Activated T-cell treated with anti-CD3 and anti-CD28 coated beads, Interleukin-2, amount 50 U/mL, for 4 hours (primary cell): ENCODE measurements at regions not wholly inside any gene's neighbourhood (a gene's known extent, or its start where the extent isn't known, plus 50 kb on each side); places are given as distances from the start of the nearest gene placed in this dataset.

ENCODE experiments used
- ATAC-seq, 2 donors: fragments of 200-7000 bp; cut with Tn5 transposase; one replicate each; pipeline ENCODE4 v1.10.0; 2021
- DNase-seq: peaks from one replicate; pipeline ENCODE4 v3.0.0-alpha.2; 2020
- H3K27me3 Mint-ChIP-seq: one replicate; pipeline ENCODE4 v1.8.0; 2021; ENCODE audit warnings: low read depth, mixed read lengths
- H3K36me3 Mint-ChIP-seq: one replicate; pipeline ENCODE4 v1.8.0; 2022; ENCODE audit warnings: mixed read lengths; ENCODE audit not compliant: insufficient read depth
- H3K4me1 Mint-ChIP-seq: one replicate; pipeline ENCODE4 v1.8.0; 2021; ENCODE audit warnings: low read depth, mixed read lengths
- H3K4me3 Mint-ChIP-seq: one replicate; pipeline ENCODE4 v1.8.0; 2021; ENCODE audit warnings: mild to moderate bottlenecking, moderate library complexity, mixed read lengths
- H3K9me3 Mint-ChIP-seq: one replicate; pipeline ENCODE4 v1.8.0; 2021; ENCODE audit warnings: mixed read lengths

DNA sequence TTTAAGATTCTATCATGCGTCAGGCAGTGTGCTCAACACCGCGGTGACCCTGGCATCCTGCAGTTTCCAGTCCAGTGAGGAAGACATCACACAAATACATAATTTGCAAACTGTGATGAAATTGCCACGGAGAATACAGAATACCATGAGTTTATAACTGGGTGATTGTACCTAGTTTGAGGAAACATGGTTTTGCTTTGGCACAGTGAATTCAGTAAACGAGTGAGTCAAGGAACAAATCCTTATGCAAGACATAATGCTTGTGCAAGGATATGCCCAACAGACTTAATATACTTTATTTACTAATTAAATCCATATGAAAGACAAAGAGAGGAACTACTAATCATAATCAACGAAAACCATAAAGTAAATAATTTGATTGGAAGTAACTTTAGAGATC is 311.8 kb upstream of the TMTC1 start:
- ATAC-seq, result no peak
- no peaks in the 10 kb centered on the region for H3K27me3 Mint-ChIP-seq
- H3K36me3 Mint-ChIP-seq, result no peaks in the 10 kb centered on the region
- H3K4me3 Mint-ChIP-seq, result no peak overlapping the region
- no peaks in the 10 kb centered on the region for H3K9me3 Mint-ChIP-seq
- H3K4me1 Mint-ChIP-seq, result no peaks in the 10 kb centered on the region
- no peak for DNase-seq

DNA sequence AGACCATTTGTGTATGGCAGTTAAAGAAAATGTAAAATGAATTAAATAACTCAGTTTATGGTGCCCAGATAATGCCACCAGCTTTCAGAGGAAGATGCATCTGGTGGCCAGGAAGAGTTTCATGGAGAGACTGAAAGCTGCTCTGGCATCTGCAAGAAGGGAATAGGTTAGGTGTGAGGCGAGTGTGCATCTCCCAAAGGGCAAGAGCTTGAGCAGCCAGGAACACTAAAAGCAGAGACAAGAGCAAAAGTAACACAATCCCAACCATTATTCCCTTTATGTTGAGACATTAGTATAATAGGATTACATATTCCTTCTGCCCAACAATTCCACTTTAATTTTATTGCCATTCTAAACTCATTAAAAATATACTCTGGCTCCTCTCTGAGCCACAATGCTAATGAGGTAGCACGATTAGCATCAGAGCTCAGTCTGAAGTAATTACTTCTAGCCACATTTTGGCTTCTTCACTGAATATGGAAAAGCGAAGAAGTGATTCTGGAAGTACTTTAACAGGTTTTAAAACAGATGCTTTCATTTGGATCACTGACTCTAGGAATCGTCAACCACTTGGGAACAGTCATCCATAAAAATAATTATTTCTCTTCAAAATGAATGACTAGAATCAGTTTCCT is 309.4 kb upstream of the TMTC1 start:
- ATAC-seq, result no peak
- no peaks in the 10 kb centered on the region for H3K4me1 Mint-ChIP-seq
- no peaks in the 10 kb centered on the region for H3K9me3 Mint-ChIP-seq
- no peak for DNase-seq
- H3K36me3 Mint-ChIP-seq, result no peaks in the 10 kb centered on the region
- no peak overlapping the region for H3K4me3 Mint-ChIP-seq
- H3K27me3 Mint-ChIP-seq, result no peaks in the 10 kb centered on the region

DNA sequence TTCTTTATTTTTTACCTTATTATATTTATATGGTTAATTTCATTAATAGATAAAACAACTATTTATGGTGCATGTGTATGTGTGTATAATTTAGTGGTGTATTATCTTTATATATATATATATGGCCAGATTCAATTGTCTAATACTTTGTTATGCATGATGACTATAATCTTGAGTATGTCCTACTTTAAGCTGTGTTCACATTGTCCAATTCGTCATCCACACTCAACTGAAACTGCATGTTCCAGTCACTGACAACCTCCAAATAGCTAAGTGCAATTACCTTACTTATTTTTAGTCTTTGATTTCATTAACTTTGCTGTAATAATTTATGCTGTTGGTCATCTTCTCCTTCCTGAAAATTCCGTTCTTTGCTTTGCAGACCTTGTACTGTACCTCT is 306.5 kb upstream of the TMTC1 start:
- no peaks in the 10 kb centered on the region for H3K36me3 Mint-ChIP-seq
- no peaks in the 10 kb centered on the region for H3K27me3 Mint-ChIP-seq
- no peak for DNase-seq
- no peak overlapping the region for H3K4me3 Mint-ChIP-seq
- no peak for ATAC-seq
- no peaks in the 10 kb centered on the region for H3K4me1 Mint-ChIP-seq
- no peaks in the 10 kb centered on the region for H3K9me3 Mint-ChIP-seq

DNA sequence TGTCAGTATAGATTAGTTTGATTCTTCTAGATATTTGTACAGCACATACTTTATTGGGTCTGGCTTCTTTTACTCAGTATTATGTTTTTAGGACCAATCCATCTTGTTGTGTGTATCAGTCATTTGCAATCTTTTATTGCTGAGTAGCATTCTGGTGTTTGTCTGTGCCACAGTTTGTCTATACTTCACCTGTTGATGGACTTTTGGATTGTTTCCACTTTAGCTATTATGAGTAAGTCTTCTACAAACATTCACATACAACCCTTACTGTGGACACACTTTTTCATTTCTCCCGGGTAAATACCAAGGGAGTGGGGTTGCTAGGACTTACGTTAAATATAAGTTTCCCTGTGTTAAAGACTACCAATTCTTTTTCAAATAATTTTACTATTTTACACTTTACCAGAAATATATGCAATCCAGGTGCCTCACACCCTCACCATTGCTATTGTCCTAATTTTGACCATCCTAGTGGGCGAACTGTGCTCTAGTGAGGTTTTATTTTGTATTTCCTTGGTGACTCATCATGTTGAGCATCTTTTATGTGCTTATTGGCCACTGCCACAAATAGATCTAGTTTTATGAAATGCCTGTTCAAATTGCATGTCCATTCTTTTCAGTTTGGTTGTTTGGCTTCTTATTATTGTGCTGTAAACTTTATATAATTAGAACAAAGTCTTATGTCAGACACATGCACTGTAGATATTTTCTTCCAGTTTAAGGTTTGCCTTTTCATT is 304.7 kb upstream of the TMTC1 start:
- DNase-seq, result no peak
- ATAC-seq, result no peak

GRCh38 chr12:30082381-30082780 is 298.6 kb upstream of the TMTC1 start:
- no peak for ATAC-seq

More for the DNA sequence above, 304.7 kb upstream of the TMTC1 start:
- Mint-ChIP-seq H3K27me3 (no peaks in the 10 kb centered on the region), H3K9me3 (no peaks in the 10 kb centered on the region), H3K4me3 (no peak overlapping the region), H3K4me1 (no peaks in the 10 kb centered on the region), H3K36me3 (no peaks in the 10 kb centered on the region)

GRCh38 chr12:30074916-30075315 is 291.2 kb upstream of the TMTC1 start:
- no peaks in the 10 kb centered on the region for H3K27me3 Mint-ChIP-seq
- no peak overlapping the region for H3K4me3 Mint-ChIP-seq
- ATAC-seq (no peak), DNase-seq (no peak)
- H3K4me1 Mint-ChIP-seq, result no peaks in the 10 kb centered on the region
- no peaks in the 10 kb centered on the region for H3K36me3 Mint-ChIP-seq
- H3K9me3 Mint-ChIP-seq, result no peaks in the 10 kb centered on the region

More at GRCh38 chr12:30082381-30082780, 298.6 kb upstream of the TMTC1 start:
- no peak overlapping the region for H3K4me3 Mint-ChIP-seq
- no peaks in the 10 kb centered on the region for H3K36me3 Mint-ChIP-seq
- H3K4me1 Mint-ChIP-seq, result no peaks in the 10 kb centered on the region
- no peak for DNase-seq
- no peaks in the 10 kb centered on the region for H3K9me3 Mint-ChIP-seq
- no peaks in the 10 kb centered on the region for H3K27me3 Mint-ChIP-seq

- H3K4me3 Mint-ChIP-seq, result no peak overlapping the region
- no peaks in the 10 kb centered on the region for H3K9me3 Mint-ChIP-seq
- no peak for DNase-seq
- peaks cover 3% of the 10 kb centered on the region for H3K27me3 Mint-ChIP-seq
- H3K36me3 Mint-ChIP-seq, result no peaks in the 10 kb centered on the region
- ATAC-seq, result no peak
- no peaks in the 10 kb centered on the region for H3K4me1 Mint-ChIP-seq
Measured at GRCh38 chr12:30072824-30073223, 289.1 kb upstream of the TMTC1 start.

GRCh38 chr12:30067146-30067545 is 283.4 kb upstream of the TMTC1 start:
- DNase-seq, result no peak
- no peaks in the 10 kb centered on the region for H3K4me1 Mint-ChIP-seq
- H3K4me3 Mint-ChIP-seq, result no peak overlapping the region
- H3K36me3 Mint-ChIP-seq, result no peaks in the 10 kb centered on the region
- H3K27me3 Mint-ChIP-seq, result peaks cover 3% of the 10 kb centered on the region
- no peak for ATAC-seq
- H3K9me3 Mint-ChIP-seq, result no peaks in the 10 kb centered on the region

- Mint-ChIP-seq H3K9me3 (no peaks in the 10 kb centered on the region), H3K36me3 (no peaks in the 10 kb centered on the region), H3K4me1 (no peaks in the 10 kb centered on the region), H3K27me3 (peaks cover 3% of the 10 kb centered on the region), H3K4me3 (no peak overlapping the region)
- DNase-seq (no peak), ATAC-seq (no peak)
Measured at GRCh38 chr12:30064906-30065305, 281.2 kb upstream of the TMTC1 start.

DNA sequence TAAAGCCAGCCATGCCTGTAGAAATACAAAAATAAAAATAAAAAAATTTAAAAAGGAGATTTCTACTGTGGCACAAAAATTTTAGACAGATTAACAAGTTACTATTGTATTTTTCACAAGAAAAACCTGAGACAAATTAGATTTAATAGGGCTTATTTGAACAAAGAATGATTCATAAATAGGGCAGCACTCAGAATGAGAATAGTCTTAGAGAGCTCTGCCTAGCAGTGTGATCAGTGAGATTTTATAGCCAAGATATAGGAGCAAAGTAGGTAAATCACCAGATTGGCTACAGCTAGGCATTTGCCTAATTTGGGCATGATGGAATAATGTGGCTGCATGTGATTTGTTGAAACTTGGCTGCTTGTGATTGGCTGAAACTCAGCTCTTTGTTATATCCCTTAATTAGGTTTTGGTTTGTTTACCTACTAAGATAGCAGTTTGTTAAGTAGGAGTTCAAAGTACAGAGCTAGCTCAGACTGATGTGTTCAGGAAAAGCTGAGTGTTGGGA is 279.7 kb upstream of the TMTC1 start:
- Mint-ChIP-seq H3K4me1 (no peaks in the 10 kb centered on the region), H3K4me3 (no peak overlapping the region), H3K36me3 (no peaks in the 10 kb centered on the region), H3K27me3 (no peaks in the 10 kb centered on the region), H3K9me3 (no peaks in the 10 kb centered on the region)
- no peak for ATAC-seq
- DNase-seq, result no peak

DNA sequence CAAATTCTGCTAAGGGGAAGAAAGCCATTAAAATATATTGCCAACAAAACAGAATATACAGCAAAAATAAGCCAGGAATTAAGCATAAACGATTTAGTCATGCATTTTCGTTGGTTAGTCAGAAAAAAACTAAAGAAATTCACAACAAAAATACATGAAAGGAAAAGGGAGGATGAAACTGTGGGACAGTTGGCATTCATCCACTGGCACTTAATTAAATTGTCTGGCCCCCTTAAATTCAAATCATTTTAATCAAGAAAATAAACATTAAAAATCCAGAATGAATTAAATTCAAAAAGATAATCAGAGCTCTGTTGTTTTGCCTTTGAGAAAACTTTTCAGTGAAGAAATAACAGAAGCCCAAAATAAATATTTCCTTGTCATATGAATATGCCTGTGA is 264.6 kb upstream of the TMTC1 start:
- DNase-seq (no peak), ATAC-seq (no peak)
- no peaks in the 10 kb centered on the region for H3K4me1 Mint-ChIP-seq
- no peaks in the 10 kb centered on the region for H3K27me3 Mint-ChIP-seq
- no peaks in the 10 kb centered on the region for H3K36me3 Mint-ChIP-seq
- no peaks in the 10 kb centered on the region for H3K9me3 Mint-ChIP-seq
- H3K4me3 Mint-ChIP-seq, result no peak overlapping the region

- Mint-ChIP-seq H3K4me1 (no peaks in the 10 kb centered on the region), H3K9me3 (no peaks in the 10 kb centered on the region), H3K36me3 (no peaks in the 10 kb centered on the region), H3K4me3 (no peak overlapping the region), H3K27me3 (no peaks in the 10 kb centered on the region)
- ATAC-seq, result no peak
- DNase-seq, result no peak
Measured at GRCh38 chr12:30047516-30048254, 263.9 kb upstream of the TMTC1 start.

- no peaks in the 10 kb centered on the region for H3K27me3 Mint-ChIP-seq
- H3K9me3 Mint-ChIP-seq, result no peaks in the 10 kb centered on the region
Measured at GRCh38 chr12:30046376-30046775, 262.6 kb upstream of the TMTC1 start.

DNA sequence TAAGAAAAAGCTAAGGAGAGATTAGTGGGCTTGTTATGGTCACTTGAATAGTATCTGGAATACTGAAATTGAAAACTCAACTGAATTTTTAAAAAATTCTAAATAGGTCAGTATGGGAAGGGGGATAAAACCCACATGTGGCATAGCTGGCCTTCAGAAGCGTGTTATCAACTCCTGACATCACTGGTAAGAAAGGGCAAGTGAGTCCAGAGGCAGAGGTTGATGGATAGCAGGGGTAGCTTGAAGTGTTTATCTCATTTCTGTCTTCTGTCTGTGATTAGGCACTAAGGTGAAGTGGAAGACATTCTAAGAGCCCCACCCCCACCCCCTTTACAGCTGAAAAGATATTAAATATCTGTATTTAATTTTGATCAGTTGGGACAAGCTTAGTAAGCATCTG is 261.4 kb upstream of the TMTC1 start:
- no peak for DNase-seq
- H3K4me3 Mint-ChIP-seq, result no peak overlapping the region
- H3K9me3 Mint-ChIP-seq, result peaks cover 3% of the 10 kb centered on the region
- no peaks in the 10 kb centered on the region for H3K4me1 Mint-ChIP-seq
- no peak for ATAC-seq
- H3K36me3 Mint-ChIP-seq, result no peaks in the 10 kb centered on the region
- H3K27me3 Mint-ChIP-seq, result no peaks in the 10 kb centered on the region

More at GRCh38 chr12:30046376-30046775, 262.6 kb upstream of the TMTC1 start:
- no peak overlapping the region for H3K4me3 Mint-ChIP-seq
- H3K4me1 Mint-ChIP-seq, result no peaks in the 10 kb centered on the region
- no peaks in the 10 kb centered on the region for H3K36me3 Mint-ChIP-seq
- DNase-seq, result no peak
- no peak for ATAC-seq

GRCh38 chr12:30044206-30044605 is 260.5 kb upstream of the TMTC1 start:
- peaks cover 5% of the 10 kb centered on the region for H3K9me3 Mint-ChIP-seq
- no peaks in the 10 kb centered on the region for H3K4me1 Mint-ChIP-seq
- H3K36me3 Mint-ChIP-seq, result no peaks in the 10 kb centered on the region
- no peak for DNase-seq
- H3K27me3 Mint-ChIP-seq, result no peaks in the 10 kb centered on the region
- ATAC-seq, result no peak
- no peak overlapping the region for H3K4me3 Mint-ChIP-seq
